Sigmoid colon (tissue), 6 donors: ENCODE measurements at regions not wholly inside any gene's neighbourhood (a gene's known extent, or its start where the extent isn't known, plus 50 kb on each side); places are given as distances from the start of the nearest gene placed in this dataset.

ENCODE experiments used
- DNase-seq: peaks from one replicate; pipeline ENCODE4 v3.0.0-alpha.2; 2019
- H3K27ac ChIP-seq, 4 donors: fragments of 200-600 bp; sonication (generic); one replicate each; pipeline ENCODE4 v1.5.1; 2016 to 2019; ENCODE audit warnings: mild to moderate bottlenecking in 1 of 4
- H3K27me3 ChIP-seq, 3 donors: fragments of 200-600 bp; sonication (generic); one replicate each; pipeline ENCODE4 v1.5.1; 2019; ENCODE audit warnings: mild to moderate bottlenecking in 1 of 3
- H3K36me3 ChIP-seq, 4 donors: fragments of 200-600 bp; sonication (generic); one replicate each; pipeline ENCODE4 v1.5.1; 2016 to 2019
- H3K4me1 ChIP-seq, 4 donors: fragments of 200-600 bp; sonication (generic); one replicate each; pipeline ENCODE4 v1.5.1; 2017 to 2019
- H3K4me3 ChIP-seq, 4 donors: fragments of 200-600 bp; sonication (generic); one replicate each; pipeline ENCODE4 v1.5.1; 2017 to 2019; ENCODE audit warnings: mild to moderate bottlenecking in 2 of 4, moderate library complexity in 1 of 4
- H3K9me3 ChIP-seq, 4 donors: fragments of 200-600 bp in 3 of 4; sonication (generic) in 3 of 4; one replicate each; pipeline versions ENCODE4 v1.5.1 to v1.6.1; 2013 to 2019
- EP300 ChIP-seq, 4 donors: sonication (generic); formaldehyde crosslinking; IDR thresholded peaks; one replicate each; pipeline ENCODE4 v1.6.1; 2017; ENCODE audit warnings: antibody characterized with exemption in 4 of 4
- POLR2A ChIP-seq, 2 donors: fragments of 450-650 bp; IDR thresholded peaks; one replicate each; pipeline ENCODE4 v1.6.1; 2016; ENCODE audit warnings: antibody characterized with exemption in 2 of 2, mild to moderate bottlenecking in 2 of 2, moderate library complexity in 2 of 2
- POLR2AphosphoS5 ChIP-seq, 4 donors: sonication (generic); formaldehyde crosslinking; IDR thresholded peaks; one replicate each; pipeline ENCODE4 v1.6.1; 2017; ENCODE audit warnings: antibody characterized with exemption in 4 of 4
- WGBS, 2 donors: extraction: QIAGEN DNeasy Blood & Tissue Kit; methylation state at CpG; one replicate each; pipeline ENCODE4 v1.1.7; 2013; 5-methylcytosine and 5-hydroxymethylcytosine counted together
- intact Hi-C: fragments of 100-400 bp; cut with DNase I; formaldehyde crosslinking; loops from one replicate; pipeline ENCODE4 v1.15.1; 2023
- TF ChIP-seq, protein P1 (sequence below), 4 experiments: fragments of 450-650 bp in 3 of 4; fragments of 200-600 bp in 1 of 4; IDR thresholded peaks; one replicate each; pipeline ENCODE4 v1.5.1; 2016 to 2019; ENCODE audit warnings: antibody characterized with exemption in 4 of 4, mild to moderate bottlenecking in 3 of 4, moderate library complexity in 2 of 4
- donor health status: healthy with polysubstance abuse.
- donor health status: healthy.

DNA sequence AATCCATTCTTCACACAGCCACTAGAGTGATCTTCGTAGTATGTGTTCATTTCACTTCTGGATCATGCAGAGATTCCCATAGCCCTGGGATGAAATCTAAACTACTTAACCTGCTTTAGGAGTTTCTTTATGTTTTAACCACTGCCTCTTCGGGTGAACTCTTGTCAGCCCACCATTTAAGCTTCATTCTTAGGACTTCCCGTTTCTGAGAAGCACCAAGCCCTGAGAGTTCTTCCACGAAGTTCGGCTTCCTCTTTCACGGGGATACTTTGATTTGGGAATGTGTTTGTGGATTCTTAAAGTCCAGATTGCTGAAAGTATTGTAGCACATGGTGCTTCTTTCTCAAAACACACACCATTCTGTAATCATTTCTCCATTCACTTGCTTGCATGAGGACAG is 205.0 kb downstream of the UBE2E3 start:
- Histone ChIP-seq H3K36me3 (no peaks in the 10 kb centered on the region), H3K4me1 (no peaks in the 10 kb centered on the region), H3K27me3 (no peaks in the 10 kb centered on the region), H3K27ac (no peak overlapping the region), H3K9me3 (no peaks in the 10 kb centered on the region), H3K4me3 (no peak overlapping the region)
- intact Hi-C loops, result no loop called here
- DNase-seq, result no peak
- TF ChIP-seq EP300 (IDR thresholded peaks at IDR 0.05) (no peak), POLR2A (IDR thresholded peaks at IDR 0.05) (no peak), POLR2AphosphoS5 (IDR thresholded peaks at IDR 0.05) (no peak)
- TF ChIP-seq, protein P1, sequence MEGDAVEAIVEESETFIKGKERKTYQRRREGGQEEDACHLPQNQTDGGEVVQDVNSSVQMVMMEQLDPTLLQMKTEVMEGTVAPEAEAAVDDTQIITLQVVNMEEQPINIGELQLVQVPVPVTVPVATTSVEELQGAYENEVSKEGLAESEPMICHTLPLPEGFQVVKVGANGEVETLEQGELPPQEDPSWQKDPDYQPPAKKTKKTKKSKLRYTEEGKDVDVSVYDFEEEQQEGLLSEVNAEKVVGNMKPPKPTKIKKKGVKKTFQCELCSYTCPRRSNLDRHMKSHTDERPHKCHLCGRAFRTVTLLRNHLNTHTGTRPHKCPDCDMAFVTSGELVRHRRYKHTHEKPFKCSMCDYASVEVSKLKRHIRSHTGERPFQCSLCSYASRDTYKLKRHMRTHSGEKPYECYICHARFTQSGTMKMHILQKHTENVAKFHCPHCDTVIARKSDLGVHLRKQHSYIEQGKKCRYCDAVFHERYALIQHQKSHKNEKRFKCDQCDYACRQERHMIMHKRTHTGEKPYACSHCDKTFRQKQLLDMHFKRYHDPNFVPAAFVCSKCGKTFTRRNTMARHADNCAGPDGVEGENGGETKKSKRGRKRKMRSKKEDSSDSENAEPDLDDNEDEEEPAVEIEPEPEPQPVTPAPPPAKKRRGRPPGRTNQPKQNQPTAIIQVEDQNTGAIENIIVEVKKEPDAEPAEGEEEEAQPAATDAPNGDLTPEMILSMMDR (IDR thresholded peaks at IDR 0.05), result no peak
- WGBS, 2 donors, result 81 to 88% methylated on average over 6 of the region's 6 CpGs

DNA sequence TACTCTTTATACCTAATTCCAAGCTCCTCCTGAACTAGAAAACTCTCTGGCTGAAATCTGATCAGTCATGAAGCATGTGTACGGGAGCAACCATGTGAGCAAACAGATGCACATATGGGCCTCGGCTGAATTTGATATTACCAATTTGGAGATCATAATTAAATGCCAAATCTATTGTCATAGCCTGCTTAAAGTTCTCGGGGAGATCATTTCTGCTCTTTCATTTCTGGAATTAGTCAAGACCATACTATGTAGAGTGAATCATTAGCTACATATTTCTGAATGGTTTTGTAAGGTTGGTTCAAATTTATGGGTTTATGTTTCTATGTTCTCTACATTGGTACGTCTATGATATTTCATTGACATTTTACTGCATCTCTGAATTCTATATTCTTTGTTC is 205.5 kb downstream of the UBE2E3 start:
- Histone ChIP-seq H3K4me1 (no peaks in the 10 kb centered on the region), H3K27ac (no peak overlapping the region), H3K27me3 (no peaks in the 10 kb centered on the region), H3K36me3 (no peaks in the 10 kb centered on the region), H3K4me3 (no peak overlapping the region), H3K9me3 (no peaks in the 10 kb centered on the region)
- intact Hi-C loops, result no loop called here
- DNase-seq, result no peak
- TF ChIP-seq POLR2AphosphoS5 (IDR thresholded peaks at IDR 0.05) (no peak), POLR2A (IDR thresholded peaks at IDR 0.05) (no peak), EP300 (IDR thresholded peaks at IDR 0.05) (no peak)
- TF ChIP-seq, protein P1 (IDR thresholded peaks at IDR 0.05), result no peak
- WGBS, 2 donors, result 90% methylated on average over 4 of the region's 4 CpGs

DNA sequence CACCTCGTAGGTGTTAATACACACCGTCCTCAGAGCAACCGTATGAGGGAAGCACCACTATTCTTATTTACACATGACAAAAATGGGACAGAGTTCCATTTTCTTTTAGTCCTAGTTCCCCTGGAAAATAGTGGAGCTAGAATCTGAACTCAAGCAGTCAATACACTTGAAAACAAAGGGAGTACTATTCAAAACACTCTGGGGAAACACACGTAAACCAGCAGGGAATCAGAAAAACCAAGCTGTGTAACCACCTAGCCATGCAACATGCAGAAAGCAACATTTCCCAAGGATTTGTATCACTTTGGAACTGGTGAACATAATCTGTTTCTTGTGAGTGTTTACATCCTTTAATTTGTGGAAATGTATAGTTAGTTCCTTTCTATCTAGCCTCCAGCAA is 208.2 kb downstream of the UBE2E3 start:
- no peaks in the 10 kb centered on the region for H3K27me3 ChIP-seq
- 94 to 95% methylated on average over 4 of the region's 4 CpGs for WGBS, 2 donors
- TF ChIP-seq, protein P1 (IDR thresholded peaks at IDR 0.05), result no peak
- TF ChIP-seq POLR2AphosphoS5 (IDR thresholded peaks at IDR 0.05), result no peak
- TF ChIP-seq POLR2A (IDR thresholded peaks at IDR 0.05), result no peak
- no peak for TF ChIP-seq EP300 (IDR thresholded peaks at IDR 0.05)
- intact Hi-C loops, result no loop called here
- H3K4me1 ChIP-seq, result no peaks in the 10 kb centered on the region
- H3K36me3 ChIP-seq, result no peaks in the 10 kb centered on the region
- H3K9me3 ChIP-seq, result no peaks in the 10 kb centered on the region
- no peak for DNase-seq
- no peak overlapping the region for H3K27ac ChIP-seq
- no peak overlapping the region for H3K4me3 ChIP-seq

DNA sequence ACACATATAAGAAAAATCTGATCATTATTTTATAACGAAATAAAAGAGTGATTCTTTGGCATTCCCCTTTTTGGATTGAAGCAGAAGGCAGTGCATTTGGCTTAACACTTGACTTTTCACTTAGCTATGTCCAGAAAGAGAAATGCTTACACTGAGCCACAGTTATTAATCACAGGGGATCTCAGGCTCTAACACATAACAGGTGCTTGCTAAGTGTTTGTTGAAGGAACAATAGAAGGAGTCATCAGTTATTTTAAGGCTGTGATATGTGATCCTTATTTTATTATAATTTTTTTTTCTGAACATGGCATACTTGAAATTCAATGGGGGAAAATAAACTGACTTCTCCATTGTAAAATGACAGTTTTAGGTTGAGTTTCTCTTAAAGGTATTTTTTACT is 209.5 kb downstream of the UBE2E3 start:
- 62 to 65% methylated on average over 1 of the region's 1 CpG for WGBS, 2 donors
- TF ChIP-seq POLR2AphosphoS5 (IDR thresholded peaks at IDR 0.05) (no peak), EP300 (IDR thresholded peaks at IDR 0.05) (no peak), POLR2A (IDR thresholded peaks at IDR 0.05) (no peak)
- TF ChIP-seq, protein P1 (IDR thresholded peaks at IDR 0.05), result no peak
- intact Hi-C loops, result no loop called here

DNA sequence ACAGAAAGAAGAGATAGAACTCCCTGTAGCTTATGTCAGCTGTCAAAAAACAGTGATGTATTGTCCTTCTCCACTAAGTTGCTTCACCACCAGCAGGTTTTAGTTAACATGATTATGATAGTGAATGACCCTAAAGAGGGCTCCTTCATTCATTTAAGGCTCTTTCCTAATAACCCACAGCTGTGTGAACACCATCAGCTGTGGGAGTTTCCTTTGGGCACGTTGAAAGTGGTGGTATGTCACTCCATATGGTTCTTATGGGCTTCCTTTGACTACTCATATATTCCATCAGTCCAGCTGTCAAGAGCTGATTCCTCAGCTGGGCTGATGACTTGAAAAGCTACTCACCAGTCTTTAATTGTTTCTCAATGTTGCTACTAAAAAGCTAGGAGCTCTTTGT is 210.3 kb downstream of the UBE2E3 start:
- intact Hi-C loops, result no loop called here
- no peaks in the 10 kb centered on the region for H3K27me3 ChIP-seq
- H3K4me3 ChIP-seq, result no peak overlapping the region
- 30% methylated on average over 1 of the region's 1 CpG for WGBS, 2 donors
- TF ChIP-seq POLR2A (IDR thresholded peaks at IDR 0.05) (no peak), EP300 (IDR thresholded peaks at IDR 0.05) (no peak), POLR2AphosphoS5 (IDR thresholded peaks at IDR 0.05) (no peak)
- TF ChIP-seq, protein P1 (IDR thresholded peaks at IDR 0.05), result no peak
- no peaks in the 10 kb centered on the region for H3K36me3 ChIP-seq
- H3K9me3 ChIP-seq, result no peaks in the 10 kb centered on the region
- H3K27ac ChIP-seq, result no peak overlapping the region
- H3K4me1 ChIP-seq, result no peaks in the 10 kb centered on the region
- no peak for DNase-seq

More for the DNA sequence above, 209.5 kb downstream of the UBE2E3 start:
- no peak for DNase-seq
- Histone ChIP-seq H3K4me3 (no peak overlapping the region), H3K4me1 (no peaks in the 10 kb centered on the region), H3K27me3 (no peaks in the 10 kb centered on the region), H3K36me3 (no peaks in the 10 kb centered on the region), H3K9me3 (no peaks in the 10 kb centered on the region), H3K27ac (no peak overlapping the region)
